GM13976 (cell line): ENCODE measurements at regions not wholly inside any gene's neighbourhood (a gene's known extent, or its start where the extent isn't known, plus 50 kb on each side); places are given as distances from the start of the nearest gene placed in this dataset.

Experiments used
- DNase-seq: peaks from one replicate; pipeline ENCODE4 v3.0.0; 2012; ENCODE audit warnings: low spot score
- CTCF ChIP-seq: IDR thresholded peaks from 2 replicates; pipeline ENCODE4 v1.5.1; 2012; ENCODE audit warnings: borderline replicate concordance, mild to moderate bottlenecking; ENCODE audit not compliant: insufficient read depth; ENCODE audit errors: extremely low read depth, missing control alignments, control extremely low read depth
- in situ Hi-C: fragments of 300-500 bp; cut with MboI; formaldehyde crosslinking; loops from one replicate; pipeline ENCODE4 v1.12.0; 2022; ENCODE audit warnings: low sequenced_read_pairs, mixed read lengths, inconsistent platforms; ENCODE audit not compliant: unreplicated experiment

- no peak for DNase-seq
- no peak for TF ChIP-seq CTCF
- in situ Hi-C loops = no loop called here
These were observed 176.0 kb upstream of the PELI2 start for GRCh38 chr14:55942076-55942654.

- in situ Hi-C loops = no loop called here
- TF ChIP-seq CTCF = no peak
- no peak for DNase-seq
These were observed 175.4 kb upstream of the PELI2 start for GRCh38 chr14:55942826-55943225.

- no peak for DNase-seq
- in situ Hi-C loops = no loop called here
- TF ChIP-seq CTCF = no peak
These were observed 173.5 kb upstream of the PELI2 start for GRCh38 chr14:55944757-55945156.

- no peak for TF ChIP-seq CTCF
- in situ Hi-C loops = no loop called here
- no peak for DNase-seq
These were observed 172.0 kb upstream of the PELI2 start for GRCh38 chr14:55946231-55946630.

GRCh38 chr14:55948399-55948798 is 169.8 kb upstream of the PELI2 start:
- in situ Hi-C loops = no loop called here
- no peak for DNase-seq

GRCh38 chr14:55949708-55950107 is 168.5 kb upstream of the PELI2 start:
- DNase-seq = no peak
- in situ Hi-C loops = no loop called here
- TF ChIP-seq CTCF = no peak

More at GRCh38 chr14:55948399-55948798, 169.8 kb upstream of the PELI2 start:
- TF ChIP-seq CTCF = no peak
